ENCODE measurements at regions not wholly inside any gene's neighbourhood (a gene's known extent, or its start where the extent isn't known, plus 50 kb on each side); places are given as distances from the start of the nearest gene placed in this dataset.

DNA sequence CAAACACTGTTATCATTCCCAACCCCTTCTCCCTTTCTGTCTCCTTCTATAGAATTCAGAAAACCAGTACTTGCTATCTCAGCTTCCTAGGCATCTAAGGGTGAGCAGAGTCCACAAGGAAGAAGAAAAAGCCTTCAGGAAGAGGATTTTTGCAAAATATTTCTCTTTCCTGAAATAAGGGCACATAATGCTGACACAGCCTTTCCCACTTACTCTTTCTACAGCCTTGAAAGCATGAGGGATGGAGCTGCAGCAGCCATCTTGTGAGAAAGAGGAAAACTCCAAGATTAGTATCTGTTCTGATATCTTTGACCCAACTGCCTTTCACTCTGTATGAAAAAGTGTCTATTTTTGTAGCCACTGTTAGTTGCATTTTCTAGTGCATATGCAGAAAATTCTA lies 826.2 kb downstream of the KCNMA1 start:
- TF ChIP-seq EP300 (IDR thresholded peaks at IDR 0.05; ENCODE audit: borderline replicate concordance) (no peak), CEBPB (IDR thresholded peaks at IDR 0.05) (no peak), TAF1 (IDR thresholded peaks at IDR 0.05; ENCODE audit: low read depth) (no peak), NFIC (IDR thresholded peaks at IDR 0.05) (no peak), TCF12 (IDR thresholded peaks at IDR 0.05; ENCODE audit: low read depth) (no peak), TEAD4 (IDR thresholded peaks at IDR 0.05) (no peak)

DNA sequence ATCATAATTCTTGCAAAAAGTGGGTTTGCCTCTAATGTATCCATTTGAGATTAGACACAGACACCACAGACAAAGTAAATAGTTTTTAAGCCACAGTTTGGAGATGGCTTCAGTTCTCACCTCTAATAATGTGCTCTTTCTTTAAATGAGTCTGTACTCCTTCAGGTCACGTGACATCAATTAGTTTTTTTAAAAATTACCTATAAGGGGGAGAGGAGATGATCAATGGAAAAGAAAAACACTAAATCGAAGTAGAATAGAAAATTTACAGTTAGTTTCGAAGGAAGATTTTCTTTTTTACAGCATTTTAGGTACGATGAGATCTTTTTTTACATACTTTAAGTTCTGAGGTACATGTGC lies 849.2 kb downstream of the KCNMA1 start:
- TF ChIP-seq, protein P1, sequence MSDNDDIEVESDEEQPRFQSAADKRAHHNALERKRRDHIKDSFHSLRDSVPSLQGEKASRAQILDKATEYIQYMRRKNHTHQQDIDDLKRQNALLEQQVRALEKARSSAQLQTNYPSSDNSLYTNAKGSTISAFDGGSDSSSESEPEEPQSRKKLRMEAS (IDR thresholded peaks at IDR 0.05), result no peak
- no peak for TF ChIP-seq CEBPB (IDR thresholded peaks at IDR 0.05)
- no peak for TF ChIP-seq EGR1 (IDR thresholded peaks at IDR 0.05)
- TF ChIP-seq CREB1 (IDR thresholded peaks at IDR 0.05; ENCODE audit: low read depth), result no peak
- no peak for TF ChIP-seq NFIC (IDR thresholded peaks at IDR 0.05)
- TF ChIP-seq TCF12 (IDR thresholded peaks at IDR 0.05; ENCODE audit: low read depth), result no peak
- TF ChIP-seq TAF1 (IDR thresholded peaks at IDR 0.05; ENCODE audit: low read depth), result no peak
- no peak for TF ChIP-seq EP300 (IDR thresholded peaks at IDR 0.05; ENCODE audit: borderline replicate concordance)
- no peak for TF ChIP-seq ZBTB7A (IDR thresholded peaks at IDR 0.05; ENCODE audit: low read depth)
- TF ChIP-seq RAD21 (IDR thresholded peaks at IDR 0.05; ENCODE audit: low read depth), result no peak
- no peak for TF ChIP-seq FOXM1 (IDR thresholded peaks at IDR 0.05; ENCODE audit: borderline replicate concordance, low read depth)

DNA sequence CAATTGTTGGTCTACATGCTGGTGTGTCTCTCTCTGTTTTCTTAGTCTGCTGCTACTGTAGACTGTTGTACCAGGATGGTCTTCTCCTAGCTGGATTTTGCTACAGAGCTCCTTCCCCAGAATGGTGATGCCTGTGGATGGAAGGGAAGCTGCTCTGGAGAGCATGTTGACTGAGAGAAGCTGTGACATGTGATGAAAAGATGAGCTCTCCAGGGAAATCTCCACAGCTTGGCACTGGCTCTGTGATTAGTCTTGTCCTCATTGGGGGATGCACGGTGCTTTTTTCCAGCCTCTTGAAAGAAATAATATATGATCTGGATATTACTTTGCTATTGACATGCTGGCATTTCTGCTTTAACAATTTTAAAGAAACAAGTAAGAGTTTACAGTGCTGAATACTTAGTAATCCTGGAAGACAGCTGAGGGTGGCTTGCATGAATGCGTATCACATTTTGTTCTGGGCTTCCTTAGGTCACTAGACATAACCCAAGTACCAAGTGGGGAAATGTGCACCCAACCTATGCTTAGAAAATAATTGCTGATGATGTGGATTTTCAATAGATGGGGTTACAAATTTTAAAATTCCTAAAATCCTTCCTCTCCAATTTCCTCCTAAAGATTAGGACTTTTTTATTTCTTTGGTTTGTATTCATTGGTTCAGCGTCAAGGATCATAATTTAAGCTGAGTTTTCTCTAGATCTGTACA lies 849.7 kb downstream of the KCNMA1 start:
- TF ChIP-seq, protein P2, sequence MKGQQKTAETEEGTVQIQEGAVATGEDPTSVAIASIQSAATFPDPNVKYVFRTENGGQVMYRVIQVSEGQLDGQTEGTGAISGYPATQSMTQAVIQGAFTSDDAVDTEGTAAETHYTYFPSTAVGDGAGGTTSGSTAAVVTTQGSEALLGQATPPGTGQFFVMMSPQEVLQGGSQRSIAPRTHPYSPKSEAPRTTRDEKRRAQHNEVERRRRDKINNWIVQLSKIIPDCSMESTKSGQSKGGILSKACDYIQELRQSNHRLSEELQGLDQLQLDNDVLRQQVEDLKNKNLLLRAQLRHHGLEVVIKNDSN (IDR thresholded peaks at IDR 0.05), result no peak
- TF ChIP-seq, protein P3, sequence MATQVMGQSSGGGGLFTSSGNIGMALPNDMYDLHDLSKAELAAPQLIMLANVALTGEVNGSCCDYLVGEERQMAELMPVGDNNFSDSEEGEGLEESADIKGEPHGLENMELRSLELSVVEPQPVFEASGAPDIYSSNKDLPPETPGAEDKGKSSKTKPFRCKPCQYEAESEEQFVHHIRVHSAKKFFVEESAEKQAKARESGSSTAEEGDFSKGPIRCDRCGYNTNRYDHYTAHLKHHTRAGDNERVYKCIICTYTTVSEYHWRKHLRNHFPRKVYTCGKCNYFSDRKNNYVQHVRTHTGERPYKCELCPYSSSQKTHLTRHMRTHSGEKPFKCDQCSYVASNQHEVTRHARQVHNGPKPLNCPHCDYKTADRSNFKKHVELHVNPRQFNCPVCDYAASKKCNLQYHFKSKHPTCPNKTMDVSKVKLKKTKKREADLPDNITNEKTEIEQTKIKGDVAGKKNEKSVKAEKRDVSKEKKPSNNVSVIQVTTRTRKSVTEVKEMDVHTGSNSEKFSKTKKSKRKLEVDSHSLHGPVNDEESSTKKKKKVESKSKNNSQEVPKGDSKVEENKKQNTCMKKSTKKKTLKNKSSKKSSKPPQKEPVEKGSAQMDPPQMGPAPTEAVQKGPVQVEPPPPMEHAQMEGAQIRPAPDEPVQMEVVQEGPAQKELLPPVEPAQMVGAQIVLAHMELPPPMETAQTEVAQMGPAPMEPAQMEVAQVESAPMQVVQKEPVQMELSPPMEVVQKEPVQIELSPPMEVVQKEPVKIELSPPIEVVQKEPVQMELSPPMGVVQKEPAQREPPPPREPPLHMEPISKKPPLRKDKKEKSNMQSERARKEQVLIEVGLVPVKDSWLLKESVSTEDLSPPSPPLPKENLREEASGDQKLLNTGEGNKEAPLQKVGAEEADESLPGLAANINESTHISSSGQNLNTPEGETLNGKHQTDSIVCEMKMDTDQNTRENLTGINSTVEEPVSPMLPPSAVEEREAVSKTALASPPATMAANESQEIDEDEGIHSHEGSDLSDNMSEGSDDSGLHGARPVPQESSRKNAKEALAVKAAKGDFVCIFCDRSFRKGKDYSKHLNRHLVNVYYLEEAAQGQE (IDR thresholded peaks at IDR 0.05; ENCODE audit: low read depth), result no peak
- no peak for TF ChIP-seq CREB1 (IDR thresholded peaks at IDR 0.05; ENCODE audit: low read depth)
- TF ChIP-seq NFIC (IDR thresholded peaks at IDR 0.05), result no peak
- TF ChIP-seq EP300 (IDR thresholded peaks at IDR 0.05; ENCODE audit: borderline replicate concordance), result no peak
- no peak for TF ChIP-seq RAD21 (IDR thresholded peaks at IDR 0.05; ENCODE audit: low read depth)
- no peak for TF ChIP-seq TEAD4 (IDR thresholded peaks at IDR 0.05)
- TF ChIP-seq YY1 (IDR thresholded peaks at IDR 0.05; ENCODE audit: low read depth), result no peak
- TF ChIP-seq ZBTB7A (IDR thresholded peaks at IDR 0.05; ENCODE audit: low read depth), result no peak
- no peak for TF ChIP-seq EGR1 (IDR thresholded peaks at IDR 0.05)
- TF ChIP-seq TCF12 (IDR thresholded peaks at IDR 0.05; ENCODE audit: low read depth), result no peak
- TF ChIP-seq, protein P1 (IDR thresholded peaks at IDR 0.05), result no peak
- TF ChIP-seq FOXM1 (IDR thresholded peaks at IDR 0.05; ENCODE audit: borderline replicate concordance, low read depth), result no peak
- TF ChIP-seq CEBPB (IDR thresholded peaks at IDR 0.05), result no peak
- no peak for TF ChIP-seq TAF1 (IDR thresholded peaks at IDR 0.05; ENCODE audit: low read depth)

DNA sequence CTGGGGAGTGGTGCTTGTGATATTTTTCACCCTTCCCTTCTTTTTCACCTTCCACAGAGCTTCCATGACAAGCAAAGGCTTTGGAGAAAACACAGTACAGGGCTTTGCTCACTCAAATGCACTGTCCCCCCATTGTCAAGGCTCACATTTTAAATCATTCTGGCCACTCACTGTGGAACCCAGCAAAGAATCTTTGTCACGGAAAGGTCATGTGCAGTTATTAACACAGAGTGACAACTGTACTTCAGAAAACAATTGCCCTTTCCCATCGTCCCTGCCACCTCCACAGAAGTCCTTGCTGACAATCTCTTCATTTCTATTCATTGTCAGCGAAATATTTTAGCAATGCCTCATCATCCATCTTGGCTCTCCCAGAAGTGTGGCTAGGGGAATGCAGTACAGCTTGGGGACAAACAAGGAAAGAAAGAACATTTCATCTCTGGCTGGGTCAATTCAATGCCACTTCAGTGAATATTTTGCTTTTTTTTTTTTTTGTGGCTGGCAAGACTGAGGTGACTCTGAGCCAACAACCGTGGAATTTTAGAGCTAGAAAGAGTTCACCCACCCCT lies 851.0 kb downstream of the KCNMA1 start:
- TF ChIP-seq EGR1 (IDR thresholded peaks at IDR 0.05) (no peak), ZBTB7A (IDR thresholded peaks at IDR 0.05; ENCODE audit: low read depth) (no peak), TCF12 (IDR thresholded peaks at IDR 0.05; ENCODE audit: low read depth) (no peak), CREB1 (IDR thresholded peaks at IDR 0.05; ENCODE audit: low read depth) (no peak), FOXM1 (IDR thresholded peaks at IDR 0.05; ENCODE audit: borderline replicate concordance, low read depth) (no peak), TEAD4 (IDR thresholded peaks at IDR 0.05) (no peak), TAF1 (IDR thresholded peaks at IDR 0.05; ENCODE audit: low read depth) (no peak), NFIC (IDR thresholded peaks at IDR 0.05) (no peak)
- TF ChIP-seq, protein P2 (IDR thresholded peaks at IDR 0.05), result no peak
- TF ChIP-seq, protein P3 (IDR thresholded peaks at IDR 0.05; ENCODE audit: low read depth), result no peak

DNA sequence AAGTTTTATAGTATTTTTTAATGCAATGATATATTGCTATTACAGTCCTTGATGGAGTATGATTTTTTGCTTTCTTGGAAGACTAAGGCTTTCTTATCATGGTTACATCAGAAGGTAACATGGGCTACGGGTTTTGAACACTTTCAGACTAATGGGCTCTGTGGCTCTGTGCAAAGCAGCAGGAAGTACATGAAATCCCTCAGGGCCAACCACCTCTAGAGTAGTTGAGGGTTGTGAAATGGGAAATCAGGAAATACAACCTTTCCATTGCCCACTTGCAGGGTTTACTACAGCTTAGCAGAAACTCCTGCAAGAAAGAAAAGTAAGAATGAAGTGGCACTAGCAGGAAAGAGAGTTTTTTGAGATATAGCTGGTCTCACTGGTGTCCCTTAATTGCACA lies 853.5 kb downstream of the KCNMA1 start:
- TF ChIP-seq EGR1 (IDR thresholded peaks at IDR 0.05), result no peak
- TF ChIP-seq ZBTB7A (IDR thresholded peaks at IDR 0.05; ENCODE audit: low read depth), result no peak
- TF ChIP-seq NFIC (IDR thresholded peaks at IDR 0.05), result no peak
- TF ChIP-seq EP300 (IDR thresholded peaks at IDR 0.05; ENCODE audit: borderline replicate concordance), result no peak
- no peak for TF ChIP-seq YY1 (IDR thresholded peaks at IDR 0.05; ENCODE audit: low read depth)
- no peak for TF ChIP-seq TEAD4 (IDR thresholded peaks at IDR 0.05)
- TF ChIP-seq, protein P2 (IDR thresholded peaks at IDR 0.05), result no peak
- TF ChIP-seq, protein P1 (IDR thresholded peaks at IDR 0.05), result no peak
- no peak for TF ChIP-seq TCF12 (IDR thresholded peaks at IDR 0.05; ENCODE audit: low read depth)

Data from Ishikawa (cell line).